Colon (tissue), 2 donors: ENCODE measurements at regions not wholly inside any gene's neighbourhood (a gene's known extent, or its start where the extent isn't known, plus 50 kb on each side); places are given as distances from the start of the nearest gene placed in this dataset.
"Not testable (repeated sequence)": the region's sequence is repeated elsewhere in the genome, so short reads cannot be mapped to it uniquely, and the experiment has no call there.

Experiments used
- FAIRE-seq: peaks from 2 replicates; lab custom pipeline; 2012; peaks lifted over from hg19 to GRCh38; lab: Jason Lieb, UNC
- donor health status: control.
- donor health status: control.

- no peak for FAIRE-seq
Measured at GRCh38 chr15:46960581-46960980, 756.7 kb upstream of the SEMA6D start.

- no peak for FAIRE-seq
Measured at GRCh38 chr15:46961795-46962194, 755.5 kb upstream of the SEMA6D start.

GRCh38 chr15:46988055-46988454, 729.2 kb upstream of the SEMA6D start:
- FAIRE-seq: not testable (repeated sequence)

- FAIRE-seq: no peak
Measured at GRCh38 chr15:46996359-46996758, 720.9 kb upstream of the SEMA6D start.

GRCh38 chr15:46997501-46997900, 719.8 kb upstream of the SEMA6D start:
- FAIRE-seq: no peak

GRCh38 chr15:47003568-47003967, 713.7 kb upstream of the SEMA6D start:
- no peak for FAIRE-seq

GRCh38 chr15:47013446-47013845, 703.9 kb upstream of the SEMA6D start:
- no peak for FAIRE-seq

- no peak for FAIRE-seq
Measured at GRCh38 chr15:47027322-47027946, 689.9 kb upstream of the SEMA6D start.

- FAIRE-seq: no peak
Measured at GRCh38 chr15:47035475-47036406, 681.6 kb upstream of the SEMA6D start.

GRCh38 chr15:47037003-47037402, 680.3 kb upstream of the SEMA6D start:
- no peak for FAIRE-seq

GRCh38 chr15:47039225-47039624, 678.1 kb upstream of the SEMA6D start:
- no peak for FAIRE-seq

- no peak for FAIRE-seq
Measured at GRCh38 chr15:47041301-47041700, 676.0 kb upstream of the SEMA6D start.

- not testable (repeated sequence) for FAIRE-seq
Measured at GRCh38 chr15:47047981-47048380, 669.3 kb upstream of the SEMA6D start.

- no peak for FAIRE-seq
Measured at GRCh38 chr15:47066392-47066791, 650.9 kb upstream of the SEMA6D start.

- not testable (repeated sequence) for FAIRE-seq
Measured at GRCh38 chr15:47077846-47078245, 639.5 kb upstream of the SEMA6D start.

- FAIRE-seq: no peak
Measured at GRCh38 chr15:47095833-47096232, 621.5 kb upstream of the SEMA6D start.

GRCh38 chr15:47098526-47098925, 618.8 kb upstream of the SEMA6D start:
- not testable (repeated sequence) for FAIRE-seq

GRCh38 chr15:47099801-47100200, 617.5 kb upstream of the SEMA6D start:
- FAIRE-seq: not testable (repeated sequence)

GRCh38 chr15:47108800-47109199, 608.5 kb upstream of the SEMA6D start:
- not testable (repeated sequence) for FAIRE-seq

GRCh38 chr15:47116698-47117097, 600.6 kb upstream of the SEMA6D start:
- no peak for FAIRE-seq

GRCh38 chr15:47119349-47119748, 598.0 kb upstream of the SEMA6D start:
- no peak for FAIRE-seq

- no peak for FAIRE-seq
Measured at GRCh38 chr15:47124430-47125102, 592.7 kb upstream of the SEMA6D start.

GRCh38 chr15:47129033-47129432, 588.3 kb upstream of the SEMA6D start:
- no peak for FAIRE-seq
